Dermis blood vessel endothelial cell (primary cell): ENCODE measurements at regions not wholly inside any gene's neighbourhood (a gene's known extent, or its start where the extent isn't known, plus 50 kb on each side); places are given as distances from the start of the nearest gene placed in this dataset.
"Not testable (repeated sequence)": the region's sequence is repeated elsewhere in the genome, so short reads cannot be mapped to it uniquely, and the experiment has no call there.

ENCODE experiments used
- DNase-seq: peaks from one replicate; pipeline ENCODE4 v3.0.0; 2010

DNA sequence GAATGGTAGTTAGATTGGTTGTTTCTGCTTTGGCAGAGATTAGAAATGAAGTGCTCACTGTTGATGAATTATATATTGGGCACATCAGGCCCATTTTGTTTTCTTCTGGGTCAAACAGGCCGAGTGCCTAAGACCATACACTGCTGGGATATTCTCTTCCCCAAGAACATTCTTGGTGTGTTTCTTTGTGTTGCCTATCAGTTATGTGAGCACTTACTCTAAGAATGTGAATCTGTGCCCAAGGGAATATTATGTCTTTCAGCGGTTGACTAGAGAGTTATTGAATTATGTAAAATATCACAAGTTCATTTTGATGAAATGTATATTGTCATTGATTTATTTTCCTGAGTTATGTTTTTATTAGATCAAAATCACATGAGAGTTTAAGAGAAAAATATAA lies 255.5 kb upstream of the SMIM30 start:
- no peak for DNase-seq

GRCh38 chr7:113371416-113372043 lies 253.2 kb upstream of the SMIM30 start:
- DNase-seq, result no peak

DNA sequence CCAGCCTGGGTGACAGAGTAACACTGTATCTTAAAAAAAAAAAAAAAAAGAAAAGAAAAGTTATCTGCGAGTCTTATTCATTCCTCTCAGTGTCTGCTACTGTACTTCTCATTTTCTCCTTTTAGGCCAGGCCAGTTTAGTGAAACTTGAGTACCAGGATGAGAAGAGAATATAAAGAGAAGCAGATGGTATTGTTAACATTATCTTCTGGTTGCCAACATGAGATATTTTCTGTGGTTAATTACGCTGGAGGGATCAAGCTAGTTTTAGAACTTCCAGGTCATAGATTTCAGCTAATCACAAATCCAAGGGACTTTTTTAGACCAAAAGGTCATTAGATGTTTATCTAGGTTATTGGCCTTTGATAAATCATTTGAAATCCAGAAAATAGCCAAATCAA lies 252.6 kb upstream of the SMIM30 start:
- no peak for DNase-seq

GRCh38 chr7:113368256-113368655 lies 249.9 kb upstream of the SMIM30 start:
- no peak for DNase-seq

DNA sequence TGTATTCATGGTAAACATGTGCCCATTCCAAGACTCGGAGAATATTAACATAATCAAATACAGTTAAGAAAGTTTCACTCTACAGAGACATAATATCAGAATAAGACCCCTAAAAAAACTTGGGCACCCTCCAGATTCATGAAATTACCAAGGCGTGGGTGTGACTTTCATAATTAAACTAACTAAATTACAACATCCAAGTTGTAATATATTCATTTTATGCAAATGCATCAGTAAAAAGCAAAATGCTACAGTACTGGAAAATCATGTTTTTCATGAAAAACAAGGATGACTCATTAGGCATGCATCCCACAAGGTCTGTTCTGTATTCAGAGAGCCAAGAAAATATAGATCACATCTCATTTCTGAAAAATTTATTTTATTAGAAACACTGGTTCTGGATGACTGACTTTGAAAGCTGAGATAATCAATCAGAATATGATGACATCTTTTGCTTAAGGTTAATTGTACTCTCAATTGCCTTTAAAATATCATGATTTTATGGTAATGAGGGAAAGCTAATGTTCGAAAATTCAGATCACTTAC lies 248.8 kb upstream of the SMIM30 start:
- no peak for DNase-seq

DNA sequence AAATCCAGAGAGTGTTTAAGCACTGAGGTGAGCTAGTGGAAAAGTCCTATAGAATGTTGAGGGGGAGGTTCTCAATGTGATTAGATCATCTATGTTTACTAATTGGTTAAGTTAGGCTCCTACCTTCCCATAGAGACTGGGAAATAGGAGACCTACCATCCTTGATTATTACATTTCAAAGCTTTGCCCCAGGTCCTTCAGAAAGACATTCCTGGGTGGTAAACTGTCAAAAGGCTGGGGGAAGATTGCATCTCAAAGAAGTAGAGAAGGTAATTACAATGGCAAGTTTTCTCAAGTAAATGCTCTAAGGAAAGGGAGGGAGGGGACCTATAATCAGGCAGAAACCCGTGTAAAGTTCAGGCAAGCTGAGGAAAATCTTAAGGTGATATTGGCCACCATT lies 247.8 kb upstream of the SMIM30 start:
- no peak for DNase-seq

DNA sequence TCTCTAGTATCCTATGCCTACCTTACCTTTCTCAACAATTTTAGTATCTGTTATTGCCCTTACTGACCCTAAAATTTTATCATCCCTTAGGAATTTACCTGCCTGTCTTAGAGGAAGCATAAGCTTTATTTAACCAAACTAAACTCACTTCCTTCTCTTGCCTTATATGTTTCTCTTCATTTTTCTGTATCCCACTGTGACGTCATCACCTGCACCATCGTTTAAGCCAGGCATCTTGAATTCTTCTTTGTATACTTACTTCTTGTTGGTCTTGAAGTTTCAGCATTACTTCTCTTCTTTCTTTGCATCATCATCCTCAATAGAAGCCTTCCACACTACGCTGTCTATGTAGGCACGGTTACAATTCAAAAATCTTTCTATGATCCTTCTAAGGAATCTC lies 231.0 kb upstream of the SMIM30 start:
- DNase-seq, result no peak

GRCh38 chr7:113339661-113340060 lies 221.3 kb upstream of the SMIM30 start:
- no peak for DNase-seq

DNA sequence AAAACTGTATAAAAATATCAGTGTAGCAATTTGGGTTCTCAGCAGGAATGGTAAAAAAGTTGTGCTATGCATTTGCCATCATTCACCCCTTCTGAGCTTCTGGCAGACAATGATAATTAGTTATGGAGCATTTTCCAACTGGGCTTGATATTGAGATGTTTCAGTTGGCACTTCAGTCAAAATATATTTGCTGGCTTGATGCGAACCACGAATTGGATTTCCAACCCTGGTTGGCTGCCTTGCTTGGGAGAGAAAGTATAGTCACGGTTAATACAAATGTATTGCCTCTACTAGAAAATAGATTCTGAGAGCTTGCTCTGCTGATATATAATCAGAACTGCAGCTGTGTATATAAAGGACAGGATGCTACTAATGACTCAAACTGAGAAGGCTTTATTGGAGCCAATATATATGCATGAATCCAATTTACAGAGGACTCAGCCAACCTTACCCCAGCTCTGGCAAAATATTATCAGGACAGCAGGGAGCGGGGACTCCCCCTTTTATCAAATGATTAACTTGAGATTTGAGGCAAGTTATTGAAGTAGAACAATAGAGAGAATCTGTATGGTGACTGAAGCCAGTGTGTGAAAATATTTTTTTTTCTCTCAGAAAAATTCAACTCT lies 219.8 kb upstream of the SMIM30 start:
- no peak for DNase-seq

GRCh38 chr7:113336838-113337237 lies 218.5 kb upstream of the SMIM30 start:
- DNase-seq, result not testable (repeated sequence)

DNA sequence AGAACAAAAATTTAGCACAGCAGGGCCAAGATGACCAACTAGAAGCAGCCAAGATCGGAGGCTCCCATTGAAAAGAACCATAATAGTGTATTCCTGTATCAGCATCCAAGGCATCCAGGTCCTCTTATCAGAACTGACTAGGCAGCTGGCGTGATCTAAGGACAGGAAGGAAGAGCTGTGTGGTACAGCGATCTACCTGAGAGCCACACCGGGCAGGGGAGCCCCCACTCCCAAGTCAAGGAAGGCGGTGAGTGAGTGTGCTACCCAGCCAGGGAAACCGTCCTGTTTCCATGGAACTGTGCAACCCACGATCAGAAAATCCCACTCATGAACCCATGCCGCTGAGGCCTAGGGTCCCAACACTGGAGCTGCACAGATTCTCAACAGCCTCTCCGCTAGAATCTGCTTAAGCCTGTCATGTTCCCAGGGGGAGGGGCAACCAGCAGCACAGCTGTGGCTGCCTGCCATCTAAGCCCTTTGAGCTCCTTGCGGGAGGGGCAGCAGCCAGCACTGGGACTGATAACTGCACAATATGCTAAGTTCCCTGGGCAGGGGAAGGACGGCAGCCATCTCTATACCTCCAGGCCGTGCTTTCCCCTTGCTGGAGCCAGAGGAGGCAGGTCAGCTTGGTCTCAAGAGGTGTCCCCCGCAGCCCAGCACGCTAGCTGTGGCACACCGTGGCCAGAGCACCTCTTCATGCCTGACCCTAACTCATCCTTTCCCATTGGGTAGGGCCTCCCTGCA lies 213.0 kb upstream of the SMIM30 start:
- no peak for DNase-seq

DNA sequence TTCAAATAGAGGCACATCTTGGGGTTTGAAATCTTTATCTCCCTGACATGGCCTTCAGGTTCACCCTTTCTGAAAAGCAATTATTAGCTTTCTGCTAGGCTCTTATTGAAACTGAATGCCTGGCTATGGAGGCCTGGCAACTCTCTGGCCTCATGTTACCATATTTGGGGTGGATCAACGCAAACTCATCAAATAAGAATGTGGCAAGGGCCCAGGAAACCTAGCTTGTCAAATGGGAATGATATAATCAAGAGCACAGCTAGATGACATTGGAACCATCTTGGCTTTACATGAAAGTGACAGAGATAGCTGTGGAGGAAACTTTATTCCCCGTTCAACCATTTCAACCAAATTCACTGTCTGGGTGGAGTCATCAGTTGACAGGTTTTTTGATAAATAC lies 202.8 kb upstream of the SMIM30 start:
- no peak for DNase-seq

DNA sequence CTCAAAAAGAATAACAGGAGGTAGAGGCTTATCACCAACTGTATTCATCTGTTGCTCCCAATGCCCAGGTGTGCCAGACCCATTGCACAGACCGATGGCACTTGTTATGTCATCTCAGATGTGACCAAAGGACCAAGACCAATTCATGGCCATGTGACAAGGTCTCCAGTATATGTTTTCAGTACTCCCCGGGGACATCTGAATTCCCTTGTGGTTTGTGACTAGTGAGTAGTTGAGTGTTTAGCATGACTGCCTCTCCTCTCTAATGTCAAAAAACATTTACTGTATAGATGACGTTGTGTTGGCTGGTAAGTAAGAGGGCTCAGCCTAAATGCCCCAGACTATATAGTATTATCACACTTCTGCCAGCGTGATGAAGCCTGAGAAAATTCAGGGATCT lies 202.1 kb upstream of the SMIM30 start:
- no peak for DNase-seq

- no peak for DNase-seq
These were observed 196.2 kb upstream of the SMIM30 start for GRCh38 chr7:113314594-113314993.

GRCh38 chr7:113308399-113308798 lies 190.0 kb upstream of the SMIM30 start:
- DNase-seq, result no peak

- no peak for DNase-seq
These were observed 188.8 kb upstream of the SMIM30 start for GRCh38 chr7:113307147-113307546.

DNA sequence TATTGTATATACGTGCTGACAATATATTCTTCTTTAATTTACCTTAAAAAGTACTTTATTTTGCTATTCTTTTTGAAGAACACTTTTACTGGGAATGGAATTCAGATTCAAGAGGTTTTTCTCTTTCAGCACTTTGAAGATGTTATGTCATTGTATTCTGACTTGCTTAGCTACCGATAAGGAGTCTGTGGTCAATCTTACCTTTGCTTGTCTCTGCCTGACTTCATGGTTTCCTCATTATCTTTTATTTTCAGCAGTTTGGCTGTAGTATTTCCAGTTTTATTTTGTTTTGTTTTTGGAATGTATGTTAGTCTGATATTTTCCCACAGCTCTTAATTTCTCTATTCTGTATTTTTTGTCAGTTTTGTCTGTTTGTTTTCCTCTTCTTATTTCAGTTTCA lies 187.9 kb upstream of the SMIM30 start:
- DNase-seq, result no peak

DNA sequence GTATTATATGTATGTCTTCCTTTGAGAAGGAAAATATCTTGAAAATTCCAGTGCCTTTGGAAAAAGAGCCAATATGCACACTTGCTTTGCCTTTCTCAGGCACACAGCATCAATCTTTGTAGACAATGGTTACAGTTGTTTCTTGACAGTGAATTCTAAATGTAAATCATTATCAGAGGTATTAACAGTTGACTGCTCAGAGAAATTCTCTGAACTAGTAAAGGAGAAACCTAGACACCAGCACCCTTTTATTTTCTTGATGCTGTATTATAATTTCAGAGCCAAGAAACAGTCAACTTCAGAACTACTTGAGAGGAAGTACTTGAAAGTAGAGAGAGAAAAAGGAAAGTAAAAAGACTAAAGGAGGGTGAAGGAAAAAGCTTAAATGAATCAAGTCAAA lies 185.8 kb upstream of the SMIM30 start:
- no peak for DNase-seq

DNA sequence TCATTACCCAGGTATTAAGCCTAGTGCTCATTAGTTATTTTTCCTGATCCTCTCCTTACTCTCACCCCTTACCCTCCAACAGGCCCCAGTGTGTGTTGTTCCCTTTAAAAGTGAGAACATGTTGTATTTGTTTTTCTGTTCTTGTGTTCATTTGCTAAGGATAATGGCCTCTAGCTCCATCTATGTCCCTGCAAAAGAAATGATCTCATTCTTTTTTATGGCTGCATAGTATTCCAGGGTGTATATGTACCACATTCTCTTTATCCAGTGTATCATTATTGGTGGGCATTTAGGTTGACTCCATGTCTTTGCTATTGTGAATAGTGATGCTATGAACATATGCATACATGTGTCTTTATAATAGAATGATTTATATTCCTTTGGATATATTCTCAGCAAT lies 185.0 kb upstream of the SMIM30 start:
- not testable (repeated sequence) for DNase-seq

DNA sequence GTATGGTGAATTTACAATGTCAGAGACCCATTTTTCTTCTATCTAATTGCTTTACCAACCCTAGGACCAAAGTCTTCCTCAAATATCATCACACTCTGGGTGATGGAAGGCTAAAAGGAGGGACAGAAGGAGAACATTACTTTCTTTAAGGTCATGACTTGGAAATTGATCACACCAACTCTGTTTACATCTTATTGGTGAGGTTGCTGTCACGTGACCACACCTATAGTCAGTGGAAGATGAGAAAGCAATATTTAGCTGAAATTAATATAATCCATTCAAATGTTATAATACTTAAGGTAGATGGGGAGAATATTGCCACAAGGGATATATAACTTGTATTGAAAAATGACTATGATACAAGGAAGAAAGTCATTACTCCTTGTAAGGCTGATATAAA lies 183.6 kb upstream of the SMIM30 start:
- no peak for DNase-seq

DNA sequence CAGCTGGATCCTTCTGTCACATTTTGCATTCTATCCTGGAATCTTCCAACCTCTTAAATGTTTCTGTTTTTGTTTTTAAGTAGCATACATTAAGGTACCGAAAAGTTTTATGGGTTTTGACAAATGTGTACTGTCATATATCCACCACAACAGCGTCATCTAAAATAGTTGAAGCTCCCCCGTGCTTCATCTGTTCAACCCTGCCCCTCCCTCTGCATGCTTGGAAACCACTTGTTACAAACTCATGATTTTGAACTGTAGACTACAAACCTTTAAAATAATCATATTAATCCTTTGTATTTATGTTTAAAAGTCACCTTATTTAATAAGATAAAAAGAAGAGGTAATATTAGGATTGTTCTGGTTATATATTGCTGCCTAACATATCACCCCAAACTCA lies 182.8 kb upstream of the SMIM30 start:
- no peak for DNase-seq

DNA sequence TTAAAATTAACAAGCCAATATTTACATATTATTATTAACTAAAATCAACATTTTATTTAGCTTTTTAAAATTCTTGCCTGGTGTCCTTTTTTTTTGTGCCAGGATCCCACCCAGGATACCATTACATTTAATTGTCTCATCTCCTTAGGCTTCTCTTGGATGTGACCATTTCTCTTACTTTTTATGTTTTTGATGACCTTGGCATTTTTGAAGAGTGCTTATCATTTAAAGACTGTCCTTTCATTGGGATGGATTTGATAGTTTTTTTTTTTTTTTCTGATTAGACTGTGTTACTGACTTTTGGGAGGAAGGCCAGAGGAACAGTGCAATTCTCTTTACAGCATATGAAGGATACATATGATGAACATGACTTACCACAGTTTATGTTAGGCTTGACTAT lies 181.4 kb upstream of the SMIM30 start:
- DNase-seq, result no peak

- no peak for DNase-seq
These were observed 180.1 kb upstream of the SMIM30 start for GRCh38 chr7:113298501-113298900.

DNA sequence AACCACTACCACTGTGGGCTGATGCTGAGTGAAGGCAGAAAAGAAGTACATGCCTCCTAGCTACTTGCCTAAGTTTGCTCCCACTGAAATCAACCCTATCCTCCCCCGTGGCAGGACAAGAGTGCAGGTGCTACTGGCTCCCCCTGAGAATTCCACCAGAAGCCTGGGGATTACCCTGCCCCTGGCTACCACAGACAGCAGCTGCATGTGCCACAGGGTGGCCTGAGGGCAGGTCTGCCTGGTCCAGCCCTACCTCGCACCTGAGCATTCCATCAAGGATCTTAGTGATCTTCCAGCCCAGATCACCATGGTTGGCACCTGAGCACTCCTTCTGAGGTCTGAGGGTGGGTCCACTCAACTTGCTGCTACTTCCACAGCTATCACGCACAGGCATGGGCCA lies 176.4 kb upstream of the SMIM30 start:
- DNase-seq, result no peak
